ENCODE measurements at regions not wholly inside any gene's neighbourhood (a gene's known extent, or its start where the extent isn't known, plus 50 kb on each side); places are given as distances from the start of the nearest gene placed in this dataset.

DNA sequence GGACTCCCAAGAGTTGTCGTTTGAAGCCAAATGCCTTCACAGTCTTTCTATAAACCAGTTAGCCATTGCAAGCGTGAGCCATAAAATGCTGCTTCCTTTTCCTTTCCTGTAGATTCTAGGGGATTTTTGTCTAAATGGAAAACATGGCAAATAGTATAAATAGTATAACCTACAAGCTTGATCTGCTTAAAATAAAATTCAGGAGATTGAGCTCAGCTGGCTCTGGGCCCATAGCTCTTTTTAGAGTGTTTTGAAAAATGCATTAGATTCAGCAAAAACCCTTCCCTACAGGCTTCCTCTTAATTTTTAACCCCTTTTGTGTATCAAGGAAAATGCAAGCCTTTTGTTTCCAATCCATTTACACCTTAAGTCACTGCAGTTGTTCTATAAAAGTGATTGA lies 190.1 kb upstream of the GDF10 start:
- TF ChIP-seq, protein P1, sequence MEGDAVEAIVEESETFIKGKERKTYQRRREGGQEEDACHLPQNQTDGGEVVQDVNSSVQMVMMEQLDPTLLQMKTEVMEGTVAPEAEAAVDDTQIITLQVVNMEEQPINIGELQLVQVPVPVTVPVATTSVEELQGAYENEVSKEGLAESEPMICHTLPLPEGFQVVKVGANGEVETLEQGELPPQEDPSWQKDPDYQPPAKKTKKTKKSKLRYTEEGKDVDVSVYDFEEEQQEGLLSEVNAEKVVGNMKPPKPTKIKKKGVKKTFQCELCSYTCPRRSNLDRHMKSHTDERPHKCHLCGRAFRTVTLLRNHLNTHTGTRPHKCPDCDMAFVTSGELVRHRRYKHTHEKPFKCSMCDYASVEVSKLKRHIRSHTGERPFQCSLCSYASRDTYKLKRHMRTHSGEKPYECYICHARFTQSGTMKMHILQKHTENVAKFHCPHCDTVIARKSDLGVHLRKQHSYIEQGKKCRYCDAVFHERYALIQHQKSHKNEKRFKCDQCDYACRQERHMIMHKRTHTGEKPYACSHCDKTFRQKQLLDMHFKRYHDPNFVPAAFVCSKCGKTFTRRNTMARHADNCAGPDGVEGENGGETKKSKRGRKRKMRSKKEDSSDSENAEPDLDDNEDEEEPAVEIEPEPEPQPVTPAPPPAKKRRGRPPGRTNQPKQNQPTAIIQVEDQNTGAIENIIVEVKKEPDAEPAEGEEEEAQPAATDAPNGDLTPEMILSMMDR (IDR thresholded peaks at IDR 0.05): no peak
- TF ChIP-seq POLR2A (IDR thresholded peaks at IDR 0.05): no peak

Measured in thyroid gland (tissue), 4 donors.